ENCODE measurements at regions not wholly inside any gene's neighbourhood (a gene's known extent, or its start where the extent isn't known, plus 50 kb on each side); places are given as distances from the start of the nearest gene placed in this dataset.

- Mint-ChIP-seq H3K4me1 (no peaks in the 10 kb centered on the region), H3K27ac (no peak overlapping the region), H3K27me3 (peaks cover 15% of the 10 kb centered on the region), H3K9me3 (peaks cover 0 to 3% (median 0%) of the 10 kb centered on the region in 7 donors), H3K4me3 (no peak overlapping the region), H3K36me3 (no peaks in the 10 kb centered on the region)
- H3K36me3 ChIP-seq (ENCODE audit: control insufficient read depth, insufficient read depth, low read length), result no peaks in the 10 kb centered on the region
- H3K4me3 ChIP-seq (ENCODE audit: low read depth, low read length), result no peak overlapping the region
- DNase-seq (no peak), ATAC-seq (ENCODE audit: low read depth in 2 of 2) (no peak)
- no peaks in the 10 kb centered on the region for H3K27me3 ChIP-seq (ENCODE audit: control insufficient read depth, insufficient read depth, low read length)
- H3K27ac ChIP-seq (ENCODE audit: insufficient read depth, low read length, poor library complexity, severe bottlenecking), result no peak overlapping the region
- H3K4me1 ChIP-seq (ENCODE audit: control insufficient read depth, insufficient read depth, low read length, poor library complexity, severe bottlenecking), result no peaks in the 10 kb centered on the region
- H3K9me3 ChIP-seq (ENCODE audit: control insufficient read depth in 2 of 2, low read length in 2 of 2), result peaks cover 0 to 2% of the 10 kb centered on the region in 2 experiments
These were observed 139.0 kb downstream of the RAP2A start for GRCh38 chr13:97573011-97573410.

- no peak for ATAC-seq (ENCODE audit: low read depth in 2 of 2)
- no peaks in the 10 kb centered on the region for H3K36me3 ChIP-seq (ENCODE audit: control insufficient read depth, insufficient read depth, low read length)
- H3K9me3 ChIP-seq (ENCODE audit: control insufficient read depth in 2 of 2, low read length in 2 of 2), result peaks cover 0 to 2% of the 10 kb centered on the region in 2 experiments
- peaks cover 0 to 3% (median 0%) of the 10 kb centered on the region in 7 donors for H3K9me3 Mint-ChIP-seq
- H3K4me3 Mint-ChIP-seq, result no peak overlapping the region
- peaks cover 8% of the 10 kb centered on the region for H3K27me3 Mint-ChIP-seq
- no peaks in the 10 kb centered on the region for H3K4me1 Mint-ChIP-seq
- no peak overlapping the region for H3K4me3 ChIP-seq (ENCODE audit: low read depth, low read length)
- no peak for DNase-seq
- H3K36me3 Mint-ChIP-seq, result no peaks in the 10 kb centered on the region
- H3K27ac ChIP-seq (ENCODE audit: insufficient read depth, low read length, poor library complexity, severe bottlenecking), result no peak overlapping the region
- no peaks in the 10 kb centered on the region for H3K4me1 ChIP-seq (ENCODE audit: control insufficient read depth, insufficient read depth, low read length, poor library complexity, severe bottlenecking)
- no peak overlapping the region for H3K27ac Mint-ChIP-seq
- no peaks in the 10 kb centered on the region for H3K27me3 ChIP-seq (ENCODE audit: control insufficient read depth, insufficient read depth, low read length)
These were observed 141.0 kb downstream of the RAP2A start for GRCh38 chr13:97574926-97575325.

- Mint-ChIP-seq H3K27ac (no peak overlapping the region), H3K9me3 (peaks cover 0 to 6% (median 0%) of the 10 kb centered on the region in 7 donors), H3K36me3 (no peaks in the 10 kb centered on the region), H3K27me3 (peaks cover 6% of the 10 kb centered on the region), H3K4me3 (no peak overlapping the region), H3K4me1 (no peaks in the 10 kb centered on the region)
- Histone ChIP-seq H3K36me3 (ENCODE audit: control insufficient read depth, insufficient read depth, low read length) (no peaks in the 10 kb centered on the region), H3K4me3 (ENCODE audit: low read depth, low read length) (no peak overlapping the region), H3K9me3 (ENCODE audit: control insufficient read depth in 2 of 2, low read length in 2 of 2) (peaks cover 0 to 2% of the 10 kb centered on the region in 2 experiments), H3K27me3 (ENCODE audit: control insufficient read depth, insufficient read depth, low read length) (no peaks in the 10 kb centered on the region), H3K27ac (ENCODE audit: insufficient read depth, low read length, poor library complexity, severe bottlenecking) (no peak overlapping the region), H3K4me1 (ENCODE audit: control insufficient read depth, insufficient read depth, low read length, poor library complexity, severe bottlenecking) (no peaks in the 10 kb centered on the region)
- DNase-seq (no peak), ATAC-seq (ENCODE audit: low read depth in 2 of 2) (no peak)
These were observed 143.1 kb downstream of the RAP2A start for GRCh38 chr13:97577026-97577425.

GRCh38 chr13:97582170-97582569 lies 148.2 kb downstream of the RAP2A start:
- Histone ChIP-seq H3K4me3 (ENCODE audit: low read depth, low read length) (no peak overlapping the region), H3K9me3 (ENCODE audit: control insufficient read depth in 2 of 2, low read length in 2 of 2) (peaks cover 0 to 2% of the 10 kb centered on the region in 2 experiments), H3K36me3 (ENCODE audit: control insufficient read depth, insufficient read depth, low read length) (no peaks in the 10 kb centered on the region), H3K27me3 (ENCODE audit: control insufficient read depth, insufficient read depth, low read length) (peaks cover 7% of the 10 kb centered on the region), H3K4me1 (ENCODE audit: control insufficient read depth, insufficient read depth, low read length, poor library complexity, severe bottlenecking) (no peaks in the 10 kb centered on the region), H3K27ac (ENCODE audit: insufficient read depth, low read length, poor library complexity, severe bottlenecking) (no peak overlapping the region)
- no peaks in the 10 kb centered on the region for H3K36me3 Mint-ChIP-seq
- no peak overlapping the region for H3K4me3 Mint-ChIP-seq
- H3K27me3 Mint-ChIP-seq, result peaks cover 6% of the 10 kb centered on the region
- ATAC-seq (ENCODE audit: low read depth in 2 of 2), result no peak
- H3K9me3 Mint-ChIP-seq, result peaks cover 0 to 6% (median 0%) of the 10 kb centered on the region in 7 donors
- no peak overlapping the region for H3K27ac Mint-ChIP-seq
- H3K4me1 Mint-ChIP-seq, result no peaks in the 10 kb centered on the region
- no peak for DNase-seq

GRCh38 chr13:97583907-97584497 lies 150.0 kb downstream of the RAP2A start:
- H3K27ac Mint-ChIP-seq, result no peak overlapping the region
- Histone ChIP-seq H3K36me3 (ENCODE audit: control insufficient read depth, insufficient read depth, low read length) (no peaks in the 10 kb centered on the region), H3K9me3 (ENCODE audit: control insufficient read depth in 2 of 2, low read length in 2 of 2) (no peaks in the 10 kb centered on the region), H3K27ac (ENCODE audit: insufficient read depth, low read length, poor library complexity, severe bottlenecking) (no peak overlapping the region), H3K27me3 (ENCODE audit: control insufficient read depth, insufficient read depth, low read length) (peaks cover 7% of the 10 kb centered on the region), H3K4me3 (ENCODE audit: low read depth, low read length) (no peak overlapping the region), H3K4me1 (ENCODE audit: control insufficient read depth, insufficient read depth, low read length, poor library complexity, severe bottlenecking) (no peaks in the 10 kb centered on the region)
- H3K9me3 Mint-ChIP-seq, result peaks cover 0 to 7% (median 0%) of the 10 kb centered on the region in 7 donors
- H3K4me3 Mint-ChIP-seq, result no peak overlapping the region
- H3K27me3 Mint-ChIP-seq, result no peaks in the 10 kb centered on the region
- no peaks in the 10 kb centered on the region for H3K36me3 Mint-ChIP-seq
- DNase-seq (no peak), ATAC-seq (ENCODE audit: low read depth in 2 of 2) (no peak)
- no peaks in the 10 kb centered on the region for H3K4me1 Mint-ChIP-seq

- Histone ChIP-seq H3K27ac (ENCODE audit: insufficient read depth, low read length, poor library complexity, severe bottlenecking) (no peak overlapping the region), H3K9me3 (ENCODE audit: control insufficient read depth in 2 of 2, low read length in 2 of 2) (no peaks in the 10 kb centered on the region), H3K27me3 (ENCODE audit: control insufficient read depth, insufficient read depth, low read length) (peaks cover 7% of the 10 kb centered on the region), H3K36me3 (ENCODE audit: control insufficient read depth, insufficient read depth, low read length) (no peaks in the 10 kb centered on the region), H3K4me3 (ENCODE audit: low read depth, low read length) (no peak overlapping the region), H3K4me1 (ENCODE audit: control insufficient read depth, insufficient read depth, low read length, poor library complexity, severe bottlenecking) (no peaks in the 10 kb centered on the region)
- ATAC-seq (ENCODE audit: low read depth in 2 of 2) (no peak), DNase-seq (no peak)
- peaks cover 0 to 4% (median 0%) of the 10 kb centered on the region in 7 donors for H3K9me3 Mint-ChIP-seq
- H3K27me3 Mint-ChIP-seq, result no peaks in the 10 kb centered on the region
- H3K36me3 Mint-ChIP-seq, result no peaks in the 10 kb centered on the region
- H3K27ac Mint-ChIP-seq, result no peak overlapping the region
- no peak overlapping the region for H3K4me3 Mint-ChIP-seq
- H3K4me1 Mint-ChIP-seq, result no peaks in the 10 kb centered on the region
These were observed 153.0 kb downstream of the RAP2A start for GRCh38 chr13:97586941-97587340.

- H3K36me3 Mint-ChIP-seq, result no peaks in the 10 kb centered on the region
- H3K27me3 ChIP-seq (ENCODE audit: control insufficient read depth, insufficient read depth, low read length), result peaks cover 7% of the 10 kb centered on the region
- no peaks in the 10 kb centered on the region for H3K4me1 ChIP-seq (ENCODE audit: control insufficient read depth, insufficient read depth, low read length, poor library complexity, severe bottlenecking)
- no peaks in the 10 kb centered on the region for H3K4me1 Mint-ChIP-seq
- peaks cover 0 to 3% (median 0%) of the 10 kb centered on the region in 7 donors for H3K9me3 Mint-ChIP-seq
- ATAC-seq (ENCODE audit: low read depth in 2 of 2), result no peak
- H3K27ac ChIP-seq (ENCODE audit: insufficient read depth, low read length, poor library complexity, severe bottlenecking), result no peak overlapping the region
- no peak overlapping the region for H3K4me3 ChIP-seq (ENCODE audit: low read depth, low read length)
- H3K4me3 Mint-ChIP-seq, result no peak overlapping the region
- H3K36me3 ChIP-seq (ENCODE audit: control insufficient read depth, insufficient read depth, low read length), result no peaks in the 10 kb centered on the region
- no peaks in the 10 kb centered on the region for H3K27me3 Mint-ChIP-seq
- no peak for DNase-seq
- H3K9me3 ChIP-seq (ENCODE audit: control insufficient read depth in 2 of 2, low read length in 2 of 2), result no peaks in the 10 kb centered on the region
- no peak overlapping the region for H3K27ac Mint-ChIP-seq
These were observed 155.0 kb downstream of the RAP2A start for GRCh38 chr13:97588993-97589392.

GRCh38 chr13:97600458-97601075 lies 166.6 kb downstream of the RAP2A start:
- H3K9me3 Mint-ChIP-seq, result peaks cover 0 to 4% (median 0%) of the 10 kb centered on the region in 7 donors
- DNase-seq, result no peak
- no peak overlapping the region for H3K27ac ChIP-seq (ENCODE audit: insufficient read depth, low read length, poor library complexity, severe bottlenecking)

More at GRCh38 chr13:97600458-97601075, 166.6 kb downstream of the RAP2A start:
- no peak for ATAC-seq (ENCODE audit: low read depth in 2 of 2)
- H3K9me3 ChIP-seq (ENCODE audit: control insufficient read depth in 2 of 2, low read length in 2 of 2), result no peaks in the 10 kb centered on the region
- H3K4me1 ChIP-seq (ENCODE audit: control insufficient read depth, insufficient read depth, low read length, poor library complexity, severe bottlenecking), result no peaks in the 10 kb centered on the region
- Mint-ChIP-seq H3K36me3 (no peaks in the 10 kb centered on the region), H3K27me3 (no peaks in the 10 kb centered on the region), H3K4me1 (no peaks in the 10 kb centered on the region), H3K4me3 (no peak overlapping the region), H3K27ac (no peak overlapping the region)
- no peaks in the 10 kb centered on the region for H3K27me3 ChIP-seq (ENCODE audit: control insufficient read depth, insufficient read depth, low read length)
- no peak overlapping the region for H3K4me3 ChIP-seq (ENCODE audit: low read depth, low read length)
- H3K36me3 ChIP-seq (ENCODE audit: control insufficient read depth, insufficient read depth, low read length), result no peaks in the 10 kb centered on the region

All from CD4-positive, CD25-positive, alpha-beta regulatory T cell (primary cell).